GM19452 (cell line): ENCODE measurements at regions not wholly inside any gene's neighbourhood (a gene's known extent, or its start where the extent isn't known, plus 50 kb on each side); places are given as distances from the start of the nearest gene placed in this dataset.
A peak's percentile ranks its signal among the peaks of the same experiment; 100 is the strongest.
"Not testable (repeated sequence)": the region's sequence is repeated elsewhere in the genome, so short reads cannot be mapped to it uniquely, and the experiment has no call there.

ENCODE experiments used
- ATAC-seq: cut with Tn5 transposase; IDR thresholded peaks from one replicate; pipeline ENCODE4 v1.9.1; 2021; ENCODE audit not compliant: unreplicated experiment

- no peak for ATAC-seq
These were observed 140.1 kb upstream of the JCAD start for GRCh38 chr10:30199376-30200016.

GRCh38 chr10:30197186-30197585, 137.8 kb upstream of the JCAD start:
- no peak for ATAC-seq

- ATAC-seq = not testable (repeated sequence)
These were observed 137.2 kb upstream of the JCAD start for GRCh38 chr10:30196559-30196958.

DNA sequence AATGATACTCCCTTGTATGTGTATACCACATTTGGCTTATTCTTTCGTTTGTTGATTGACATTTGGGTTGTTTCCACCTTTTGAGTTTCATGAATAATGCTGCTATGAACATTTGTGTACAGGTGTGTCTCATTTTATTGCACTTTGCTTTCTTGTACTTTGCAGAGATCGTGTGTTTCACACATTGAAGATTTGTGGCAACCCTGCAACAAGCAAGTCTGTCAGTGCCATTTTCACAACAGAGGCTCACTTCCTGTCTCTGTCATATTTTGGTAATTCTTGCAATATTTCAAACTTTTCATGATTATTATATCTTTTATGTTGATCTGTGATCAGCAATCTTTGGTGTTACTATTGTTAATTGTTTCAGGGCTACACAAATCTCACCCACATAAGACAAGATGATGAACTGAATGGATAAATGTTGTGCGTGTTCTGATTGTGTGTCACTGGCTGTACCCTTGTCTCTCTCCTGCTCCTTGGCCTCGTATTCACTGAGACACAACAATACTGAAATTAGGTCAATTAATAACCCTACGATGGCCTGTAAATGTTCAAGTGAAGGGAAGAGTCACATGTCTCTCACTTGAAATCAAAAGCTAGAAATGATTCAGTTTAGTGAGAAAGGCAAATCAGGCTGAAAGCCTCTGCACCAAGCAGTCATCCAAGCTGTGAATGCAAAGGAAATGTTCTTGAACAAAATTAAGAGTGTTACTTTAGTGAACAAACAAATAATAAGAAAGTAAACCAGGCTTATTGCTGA, 133.6 kb upstream of the JCAD start:
- peak; percentile 77 for ATAC-seq

DNA sequence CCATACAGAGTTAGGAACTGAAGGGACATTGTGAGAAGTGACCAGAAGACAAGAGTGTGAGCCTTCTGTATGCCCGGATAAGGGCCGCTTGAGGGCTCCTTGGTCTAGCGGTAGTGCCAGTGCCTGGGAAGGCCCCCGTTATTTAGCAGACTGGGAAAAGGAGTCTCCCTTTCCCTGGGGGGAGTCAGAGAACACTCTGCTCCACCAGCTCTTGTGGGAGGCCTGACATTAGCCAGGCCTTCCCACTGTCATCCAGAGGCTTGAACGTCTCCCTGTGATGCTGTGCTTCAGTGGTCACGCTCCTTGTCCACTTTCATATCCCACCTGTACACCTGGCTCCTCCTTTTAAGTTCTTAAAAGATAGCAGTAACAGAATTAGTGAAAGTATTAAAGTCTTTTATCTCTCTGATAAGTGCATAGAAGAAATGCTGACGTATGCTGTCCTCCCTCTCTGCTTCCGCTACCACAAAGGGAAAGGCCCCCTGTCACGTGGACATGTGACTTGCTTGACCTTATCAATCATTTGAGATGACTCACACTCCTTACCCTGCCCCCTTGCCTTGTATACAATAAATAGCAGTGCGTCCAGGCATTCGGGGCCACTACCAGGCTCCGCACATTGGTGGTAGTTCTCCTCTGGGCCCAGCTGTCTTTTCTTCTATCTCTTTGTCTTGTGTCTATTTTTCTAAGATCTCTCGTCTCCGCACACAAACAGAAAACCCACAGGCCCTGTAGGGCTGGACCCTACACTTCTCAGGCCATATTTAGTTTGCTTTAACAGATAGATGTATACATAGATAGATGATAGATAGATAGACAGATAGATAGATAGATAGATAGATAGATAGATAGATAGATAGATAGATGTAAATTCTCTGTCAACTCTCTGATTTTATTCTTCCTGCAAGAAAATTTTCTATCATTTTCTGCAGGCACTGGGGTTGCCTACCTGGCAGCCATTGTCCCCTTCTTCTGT, 131.5 kb upstream of the JCAD start:
- ATAC-seq = no peak

DNA sequence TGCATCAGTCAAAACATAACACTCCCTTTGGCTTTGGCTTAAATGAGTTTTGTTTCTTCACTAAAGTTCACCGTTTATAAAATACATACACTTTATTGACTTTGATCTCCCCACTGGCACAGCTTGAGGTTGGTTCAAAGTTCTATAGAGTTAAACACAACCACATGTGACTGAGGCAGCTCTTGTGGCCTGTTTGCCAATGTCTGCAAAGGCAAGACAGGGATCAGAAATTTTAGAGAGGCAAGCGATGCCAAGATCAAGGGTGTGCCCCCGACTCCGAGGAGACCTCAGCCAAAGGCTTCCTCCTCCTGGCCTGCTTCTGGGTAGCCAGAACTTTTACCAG, 129.8 kb upstream of the JCAD start:
- ATAC-seq = no peak

DNA sequence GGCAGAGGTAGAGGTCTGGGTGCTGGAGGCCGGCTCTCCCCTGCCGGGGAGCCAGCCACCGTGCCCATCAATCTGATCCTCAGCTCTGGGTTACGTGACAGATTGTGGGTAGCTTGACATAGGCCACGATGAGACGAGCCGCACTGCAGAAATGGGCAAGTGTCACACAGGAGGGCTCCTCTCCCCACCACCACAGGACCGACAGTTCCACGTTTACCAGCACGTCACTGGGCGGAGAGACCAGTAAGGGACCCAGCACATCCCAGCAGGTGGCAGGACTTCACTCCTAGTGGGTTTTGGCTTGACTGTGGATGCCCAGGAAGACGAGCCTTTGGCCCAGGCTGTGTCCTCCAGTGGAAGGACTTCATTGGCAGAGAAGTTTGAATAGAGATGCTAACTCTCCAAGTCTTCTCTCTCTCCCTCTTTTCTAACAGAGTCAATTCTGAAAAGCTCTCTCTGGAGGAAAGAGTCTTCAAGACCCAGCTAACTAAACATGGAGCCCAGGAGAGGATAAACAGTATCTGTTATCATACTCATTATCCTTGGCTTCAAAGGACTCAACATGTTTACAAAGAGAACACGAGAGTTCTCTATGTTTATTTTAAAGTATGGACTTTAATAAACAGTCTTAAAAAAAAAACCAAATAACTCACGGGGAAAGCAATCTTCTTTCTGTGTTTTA, 129.3 kb upstream of the JCAD start:
- ATAC-seq = no peak

- no peak for ATAC-seq
These were observed 128.7 kb upstream of the JCAD start for GRCh38 chr10:30188101-30188500.

- no peak for ATAC-seq
These were observed 127.6 kb upstream of the JCAD start for GRCh38 chr10:30187010-30187409.

DNA sequence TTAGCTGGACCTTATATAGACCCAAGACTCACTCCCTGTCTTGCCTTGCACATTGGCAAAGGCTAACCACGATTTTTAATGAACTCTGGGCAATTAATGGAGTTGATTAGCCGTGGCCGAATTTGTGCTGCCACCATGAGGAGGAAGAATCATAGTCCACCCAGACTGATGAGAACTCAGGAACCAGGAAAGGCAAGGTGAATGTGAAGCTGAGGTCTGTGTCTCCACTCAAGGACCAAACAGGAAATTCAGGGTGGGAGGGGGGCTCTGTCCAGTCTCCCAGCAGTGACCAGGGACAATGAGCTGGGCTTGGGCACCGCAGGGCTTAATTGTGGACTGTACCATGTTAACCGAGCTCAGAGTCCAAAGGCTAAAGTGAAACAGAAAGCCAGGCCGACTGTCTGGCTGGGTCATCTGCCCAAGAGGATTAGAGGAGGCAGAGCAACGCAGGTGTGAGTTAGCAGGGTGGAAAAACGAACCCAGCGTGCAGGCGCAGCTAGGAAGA, 127.0 kb upstream of the JCAD start:
- ATAC-seq = no peak

- no peak for ATAC-seq
These were observed 126.5 kb upstream of the JCAD start for GRCh38 chr10:30185916-30186315.

DNA sequence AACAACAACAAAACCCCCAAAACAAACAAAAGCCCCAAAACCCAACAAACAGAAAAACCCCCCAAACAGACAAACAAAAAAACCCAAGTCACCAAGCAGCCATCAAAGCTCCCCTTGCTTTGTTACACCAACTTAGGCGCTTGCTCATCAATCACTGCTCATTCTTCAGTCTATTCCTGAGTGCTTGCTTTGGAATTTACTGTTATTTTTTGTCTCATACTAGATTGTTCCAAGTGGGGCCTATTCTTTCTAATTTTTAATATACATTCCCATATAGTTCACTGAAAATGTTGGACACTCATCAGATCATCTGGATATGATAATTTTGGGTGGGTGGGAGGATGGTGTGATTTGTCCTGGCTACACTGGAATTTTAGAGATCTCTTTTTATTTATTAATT, 126.0 kb upstream of the JCAD start:
- no peak for ATAC-seq

DNA sequence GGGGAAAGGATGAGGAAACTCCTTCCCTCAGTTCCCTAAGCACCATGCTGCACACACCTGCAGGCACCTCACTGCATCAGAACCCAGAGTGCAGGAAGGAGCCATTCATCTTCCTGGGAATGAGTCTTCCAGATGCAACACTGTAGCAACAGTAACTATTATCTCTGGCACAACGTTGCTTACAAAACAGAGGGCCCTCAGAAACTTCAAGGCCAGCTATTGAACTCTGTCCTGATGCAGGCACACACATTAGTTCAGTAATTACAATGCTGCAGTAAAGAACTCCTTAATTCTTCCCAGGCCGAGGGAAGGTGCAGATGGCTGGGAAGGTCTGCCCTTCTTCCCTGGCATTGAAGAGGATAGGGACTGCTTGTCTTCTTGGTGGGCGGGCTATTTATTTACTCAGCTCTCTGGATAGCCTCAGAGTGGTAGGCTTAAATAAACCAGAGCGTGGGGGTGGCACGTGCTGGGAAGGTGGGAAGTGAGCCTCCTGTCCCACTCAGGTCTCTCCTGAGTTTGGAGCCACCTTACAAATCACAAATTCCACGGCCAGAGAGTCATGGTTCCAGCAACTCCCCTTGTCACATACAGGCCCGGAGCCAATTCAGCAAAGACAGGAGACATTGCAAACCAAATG, 125.1 kb upstream of the JCAD start:
- ATAC-seq = no peak

DNA sequence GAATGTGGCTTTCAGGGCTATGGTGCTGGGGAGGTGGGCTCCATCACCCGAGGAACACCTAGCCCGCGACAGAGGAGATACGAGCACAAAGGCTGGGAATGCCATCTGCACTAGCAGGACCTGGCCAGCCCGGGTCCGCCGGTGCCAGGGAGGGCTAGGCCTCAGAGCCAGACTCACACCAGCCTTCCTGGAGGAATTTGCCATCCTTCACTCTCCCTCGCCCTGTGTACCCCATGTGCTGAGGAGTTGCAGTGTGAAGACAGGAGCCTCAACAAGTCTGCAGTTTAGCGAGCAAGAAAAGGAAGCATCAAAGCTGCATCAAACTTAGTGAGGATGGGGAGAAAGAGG, 123.6 kb upstream of the JCAD start:
- ATAC-seq = no peak

GRCh38 chr10:30182191-30183054, 123.0 kb upstream of the JCAD start:
- no peak for ATAC-seq

- ATAC-seq = no peak
These were observed 119.1 kb upstream of the JCAD start for GRCh38 chr10:30178356-30178964.

- ATAC-seq = no peak
These were observed 117.6 kb upstream of the JCAD start for GRCh38 chr10:30176776-30177533.

- ATAC-seq = no peak
These were observed 116.8 kb upstream of the JCAD start for GRCh38 chr10:30176182-30176581.
